Thoracic aorta (tissue), 2 donors: ENCODE measurements at regions not wholly inside any gene's neighbourhood (a gene's known extent, or its start where the extent isn't known, plus 50 kb on each side); places are given as distances from the start of the nearest gene placed in this dataset.

ENCODE experiments used
- ATAC-seq: fragments of 150-250 bp; one replicate; pipeline ENCODE4 v1.8.0; 2017; ENCODE audit warnings: low read depth; ENCODE audit not compliant: insufficient number of reproducible peaks, low FRiP score
- DNase-seq: peaks from one replicate; pipeline ENCODE4 v3.0.0-alpha.2; 2020; ENCODE audit warnings: low spot score
- H3K27ac ChIP-seq, 2 donors: fragments of 200-600 bp; sonication (generic); 1 replicate in 1 of 2; 2 replicates in 1 of 2; pipeline ENCODE4 v1.5.1; 2016; ENCODE audit warnings: mild to moderate bottlenecking in 2 of 2, moderate library complexity in 2 of 2
- H3K27me3 ChIP-seq: fragments of 200-600 bp; sonication (generic); replicated peaks from 2 replicates; pipeline ENCODE4 v1.6.0; 2016; ENCODE audit warnings: mild to moderate bottlenecking; ENCODE audit not compliant: insufficient read depth
- H3K36me3 ChIP-seq: fragments of 200-600 bp; sonication (generic); one replicate; pipeline ENCODE4 v1.5.1; 2016
- H3K4me1 ChIP-seq, 2 donors: fragments of 200-600 bp; sonication (generic); 1 replicate in 1 of 2; 2 replicates in 1 of 2; pipeline versions ENCODE4 v1.5.1 to v1.6.0; 2016; ENCODE audit warnings: low read depth in 2 of 2, mild to moderate bottlenecking in 1 of 2; ENCODE audit not compliant: control insufficient read depth in 1 of 2
- H3K4me3 ChIP-seq: fragments of 200-600 bp; sonication (generic); 2 replicates; pipeline ENCODE4 v1.5.1; 2016; ENCODE audit warnings: mild to moderate bottlenecking
- H3K9me3 ChIP-seq: fragments of 200-600 bp; sonication (generic); 2 replicates; pipeline ENCODE4 v1.5.1; 2016
- TF ChIP-seq, protein P1 (sequence below): fragments of 200-600 bp; sonication (generic); IDR thresholded peaks from one replicate; pipeline ENCODE4 v1.5.1; 2019; ENCODE audit warnings: antibody characterized with exemption

DNA sequence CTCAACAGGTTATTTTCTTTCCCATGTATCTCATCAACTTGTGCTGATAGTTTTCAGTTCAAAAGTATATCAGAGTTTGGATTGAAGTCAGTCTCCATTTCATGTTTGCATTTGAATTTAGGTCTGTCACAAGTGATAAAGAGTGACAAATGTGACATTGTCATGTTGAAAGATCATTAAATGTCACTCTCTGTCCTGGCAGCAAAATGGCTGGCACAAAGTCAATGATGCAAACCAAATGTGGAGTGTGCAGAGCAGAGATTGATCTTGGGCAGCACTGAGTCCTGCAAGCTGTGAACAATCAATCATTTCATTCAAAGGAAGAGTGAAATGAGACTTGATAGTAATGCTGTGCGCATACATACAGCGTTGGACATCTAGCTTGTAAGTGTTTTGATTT is 421.8 kb upstream of the CDH7 start:
- TF ChIP-seq, protein P1, sequence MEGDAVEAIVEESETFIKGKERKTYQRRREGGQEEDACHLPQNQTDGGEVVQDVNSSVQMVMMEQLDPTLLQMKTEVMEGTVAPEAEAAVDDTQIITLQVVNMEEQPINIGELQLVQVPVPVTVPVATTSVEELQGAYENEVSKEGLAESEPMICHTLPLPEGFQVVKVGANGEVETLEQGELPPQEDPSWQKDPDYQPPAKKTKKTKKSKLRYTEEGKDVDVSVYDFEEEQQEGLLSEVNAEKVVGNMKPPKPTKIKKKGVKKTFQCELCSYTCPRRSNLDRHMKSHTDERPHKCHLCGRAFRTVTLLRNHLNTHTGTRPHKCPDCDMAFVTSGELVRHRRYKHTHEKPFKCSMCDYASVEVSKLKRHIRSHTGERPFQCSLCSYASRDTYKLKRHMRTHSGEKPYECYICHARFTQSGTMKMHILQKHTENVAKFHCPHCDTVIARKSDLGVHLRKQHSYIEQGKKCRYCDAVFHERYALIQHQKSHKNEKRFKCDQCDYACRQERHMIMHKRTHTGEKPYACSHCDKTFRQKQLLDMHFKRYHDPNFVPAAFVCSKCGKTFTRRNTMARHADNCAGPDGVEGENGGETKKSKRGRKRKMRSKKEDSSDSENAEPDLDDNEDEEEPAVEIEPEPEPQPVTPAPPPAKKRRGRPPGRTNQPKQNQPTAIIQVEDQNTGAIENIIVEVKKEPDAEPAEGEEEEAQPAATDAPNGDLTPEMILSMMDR, result no peak
- Histone ChIP-seq H3K9me3 (no peaks in the 10 kb centered on the region), H3K27ac (no peak overlapping the region), H3K36me3 (no peaks in the 10 kb centered on the region), H3K4me3 (no peak overlapping the region), H3K27me3 (no peaks in the 10 kb centered on the region), H3K4me1 (no peaks in the 10 kb centered on the region)
- ATAC-seq, result no peak
- DNase-seq, result no peak

GRCh38 chr18:65326805-65327204 is 424.0 kb upstream of the CDH7 start:
- no peak overlapping the region for H3K27ac ChIP-seq

GRCh38 chr18:65322895-65323294 is 427.9 kb upstream of the CDH7 start:
- ATAC-seq, result no peak
- Histone ChIP-seq H3K27ac (no peak overlapping the region), H3K27me3 (no peaks in the 10 kb centered on the region), H3K4me1 (no peaks in the 10 kb centered on the region), H3K4me3 (no peak overlapping the region), H3K9me3 (no peaks in the 10 kb centered on the region), H3K36me3 (no peaks in the 10 kb centered on the region)
- TF ChIP-seq, protein P1, result no peak
- no peak for DNase-seq

More at GRCh38 chr18:65326805-65327204, 424.0 kb upstream of the CDH7 start:
- Histone ChIP-seq H3K36me3 (no peaks in the 10 kb centered on the region), H3K4me3 (no peak overlapping the region), H3K4me1 (no peaks in the 10 kb centered on the region), H3K9me3 (no peaks in the 10 kb centered on the region), H3K27me3 (no peaks in the 10 kb centered on the region)
- TF ChIP-seq, protein P1, result no peak
- DNase-seq (no peak), ATAC-seq (no peak)

DNA sequence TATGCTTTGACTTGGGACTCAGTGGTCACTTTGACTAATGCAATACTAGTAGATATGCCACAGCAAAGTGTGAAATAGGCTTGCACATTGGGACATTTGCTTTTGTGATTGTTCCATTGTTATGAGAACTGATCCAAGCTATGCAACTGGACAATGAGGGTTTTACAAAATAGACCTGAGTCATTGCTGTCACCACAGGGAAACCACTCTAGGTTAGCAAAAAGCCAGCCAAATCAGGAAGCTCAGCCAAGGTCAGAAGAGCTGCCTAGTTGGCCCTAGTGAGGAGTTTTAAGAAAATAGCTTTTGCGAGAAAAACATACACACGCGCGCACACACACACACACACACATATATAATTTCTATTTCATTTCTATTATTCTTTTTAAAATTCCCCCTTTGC is 452.4 kb upstream of the CDH7 start:
- no peak for ATAC-seq
- Histone ChIP-seq H3K4me3 (no peak overlapping the region), H3K4me1 (no peaks in the 10 kb centered on the region), H3K27ac (no peak overlapping the region), H3K36me3 (no peaks in the 10 kb centered on the region), H3K27me3 (no peaks in the 10 kb centered on the region), H3K9me3 (no peaks in the 10 kb centered on the region)
- no peak for DNase-seq
- TF ChIP-seq, protein P1, result no peak

- no peaks in the 10 kb centered on the region for H3K9me3 ChIP-seq
- ATAC-seq, result no peak
- TF ChIP-seq, protein P1, result no peak
Observed at GRCh38 chr18:65288908-65289307, 461.9 kb upstream of the CDH7 start.

More at GRCh38 chr18:65288908-65289307, 461.9 kb upstream of the CDH7 start:
- H3K27me3 ChIP-seq, result no peaks in the 10 kb centered on the region
- no peaks in the 10 kb centered on the region for H3K36me3 ChIP-seq
- no peak for DNase-seq
- H3K27ac ChIP-seq, result no peak overlapping the region
- no peak overlapping the region for H3K4me3 ChIP-seq
- no peaks in the 10 kb centered on the region for H3K4me1 ChIP-seq
